KOPT-K1 (cell line): ENCODE measurements at regions not wholly inside any gene's neighbourhood (a gene's known extent, or its start where the extent isn't known, plus 50 kb on each side); places are given as distances from the start of the nearest gene placed in this dataset.

Source experiments
- H3K27ac ChIP-seq: fragments of 200-600 bp; sonication (generic); 2 replicates; pipeline ENCODE4 v1.5.1; 2016; ENCODE audit warnings: antibody characterized with exemption, mild to moderate bottlenecking, low read depth, low read length; ENCODE audit not compliant: poor library complexity, severe bottlenecking
- H3K36me3 ChIP-seq: fragments of 200-600 bp; sonication (generic); 2 replicates; pipeline ENCODE4 v1.5.1; 2017; ENCODE audit warnings: antibody characterized with exemption, mild to moderate bottlenecking, low read length, moderate library complexity; ENCODE audit not compliant: insufficient read depth
- H3K9me3 ChIP-seq: fragments of 200-600 bp; sonication (generic); 2 replicates; pipeline ENCODE4 v1.5.1; 2017; ENCODE audit warnings: antibody characterized with exemption, low read length, mild to moderate bottlenecking; ENCODE audit not compliant: insufficient read depth, poor library complexity, severe bottlenecking

GRCh38 chr1:98421085-98421435 is 240.5 kb upstream of the SNX7 start:
- peaks cover 5% of the 10 kb centered on the region for H3K9me3 ChIP-seq
- no peaks in the 10 kb centered on the region for H3K36me3 ChIP-seq
- H3K27ac ChIP-seq: no peak overlapping the region

DNA sequence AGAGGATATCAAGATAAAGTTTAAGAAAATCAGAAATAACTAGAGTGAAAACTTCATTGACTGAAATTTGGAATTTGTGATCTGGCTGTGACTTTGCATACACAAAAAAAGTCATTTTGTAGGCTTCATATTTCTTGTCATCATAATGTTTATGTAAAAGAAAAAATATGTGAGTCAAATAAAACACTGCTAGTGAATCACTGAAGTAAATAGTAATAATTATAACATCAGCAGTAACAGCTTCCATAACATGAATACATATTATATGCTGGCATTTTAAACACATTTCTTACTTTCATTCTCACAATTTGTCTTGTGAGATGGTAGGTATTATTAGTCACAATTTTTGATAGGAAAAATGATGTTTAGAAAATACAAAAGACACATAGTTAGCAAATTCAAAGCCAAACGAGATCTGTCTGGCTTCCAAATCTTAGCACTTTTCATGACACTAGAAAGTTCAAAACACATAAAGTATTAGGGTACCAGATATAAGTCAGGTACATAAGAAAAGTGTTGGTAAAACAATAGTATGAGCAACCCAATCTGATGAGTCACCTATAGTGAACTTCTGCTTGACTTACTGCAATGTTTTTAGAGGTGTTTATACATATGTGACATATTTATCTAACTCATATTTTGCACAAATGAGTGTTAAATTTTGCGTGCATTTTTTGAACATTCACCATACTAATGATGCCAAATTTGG is 241.0 kb upstream of the SNX7 start:
- Histone ChIP-seq H3K9me3 (peaks cover 5% of the 10 kb centered on the region), H3K27ac (no peak overlapping the region), H3K36me3 (no peaks in the 10 kb centered on the region)

- no peak overlapping the region for H3K27ac ChIP-seq
- H3K36me3 ChIP-seq: no peaks in the 10 kb centered on the region
These were observed 243.7 kb upstream of the SNX7 start for GRCh38 chr1:98417820-98418219.

GRCh38 chr1:98410082-98410481 is 251.4 kb upstream of the SNX7 start:
- Histone ChIP-seq H3K27ac (no peak overlapping the region), H3K36me3 (no peaks in the 10 kb centered on the region), H3K9me3 (peaks cover 22% of the 10 kb centered on the region)

More at GRCh38 chr1:98417820-98418219, 243.7 kb upstream of the SNX7 start:
- peaks cover 15% of the 10 kb centered on the region for H3K9me3 ChIP-seq

GRCh38 chr1:98406352-98407088 is 255.0 kb upstream of the SNX7 start:
- peaks cover under 1% of the 10 kb centered on the region for H3K9me3 ChIP-seq
- H3K27ac ChIP-seq: peak overlapping the region; percentile 84
- no peaks in the 10 kb centered on the region for H3K36me3 ChIP-seq

DNA sequence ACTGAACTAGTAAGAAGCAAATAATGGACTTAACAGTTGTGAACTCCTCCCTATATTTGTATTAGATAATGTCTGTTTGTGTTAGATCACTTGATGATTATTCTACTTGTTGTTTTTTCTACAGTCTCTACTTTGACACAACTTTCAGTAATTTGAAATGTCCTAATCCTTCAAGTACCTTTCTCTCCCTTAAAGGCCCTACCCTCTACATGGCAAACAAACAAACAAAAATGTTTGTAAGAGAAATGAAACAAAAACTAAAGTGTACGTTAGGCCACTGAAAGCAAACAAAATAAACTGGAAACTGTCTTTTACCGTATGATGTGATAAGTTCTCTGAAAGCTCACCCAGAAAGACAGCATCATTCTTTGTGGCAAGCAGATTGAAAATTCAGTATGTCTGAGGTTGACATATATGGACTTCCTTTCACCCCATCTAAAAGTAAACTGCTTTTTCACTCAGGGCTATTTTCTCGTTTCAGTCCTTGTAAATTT is 255.9 kb upstream of the SNX7 start:
- Histone ChIP-seq H3K9me3 (no peaks in the 10 kb centered on the region), H3K36me3 (no peaks in the 10 kb centered on the region), H3K27ac (peak overlapping the region; percentile 84)

DNA sequence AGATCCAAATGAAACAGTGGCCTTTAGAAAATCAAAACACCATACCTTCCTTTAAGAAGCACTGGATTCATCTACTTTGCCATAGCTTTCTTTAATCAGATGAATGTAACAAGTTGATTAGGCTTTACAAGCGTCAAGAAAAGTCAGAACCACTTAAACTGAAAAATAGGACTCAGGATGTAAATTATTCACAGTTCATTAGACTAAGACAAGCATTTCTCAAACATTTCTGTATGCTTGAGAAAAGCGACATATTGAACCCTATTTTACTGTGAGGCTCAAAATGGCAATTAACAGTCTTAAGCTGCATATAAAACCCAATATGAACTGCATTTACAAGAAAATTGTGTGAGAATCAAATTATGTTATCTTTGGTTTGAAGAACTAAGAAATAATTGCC is 256.7 kb upstream of the SNX7 start:
- H3K27ac ChIP-seq: peak overlapping the region; percentile 84
- no peaks in the 10 kb centered on the region for H3K36me3 ChIP-seq
- H3K9me3 ChIP-seq: no peaks in the 10 kb centered on the region

DNA sequence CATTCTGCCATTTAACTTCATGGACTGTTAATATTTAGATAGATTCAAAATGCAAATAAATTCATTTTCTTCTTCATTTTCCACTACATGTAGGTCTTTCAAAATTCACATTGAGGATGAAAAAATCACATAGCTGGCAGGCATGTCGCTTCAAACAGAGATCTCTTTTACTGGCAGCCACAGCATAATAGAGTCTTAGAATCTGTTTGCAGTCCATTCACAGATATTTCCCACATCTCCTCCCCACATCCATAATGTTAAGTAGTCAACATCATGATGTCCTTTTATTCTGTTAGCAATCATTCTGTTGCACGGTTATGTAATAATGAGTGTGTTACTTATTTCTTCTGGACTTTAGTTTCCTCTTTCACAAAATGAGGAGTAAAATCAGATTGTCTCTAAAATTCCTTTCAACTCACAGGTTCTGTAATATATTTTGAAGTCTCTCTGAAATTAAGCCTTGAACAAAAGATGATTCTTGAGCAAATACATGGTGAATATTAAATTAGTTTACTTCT is 257.5 kb upstream of the SNX7 start:
- Histone ChIP-seq H3K36me3 (no peaks in the 10 kb centered on the region), H3K27ac (peak overlapping the region; percentile 84), H3K9me3 (no peaks in the 10 kb centered on the region)

- Histone ChIP-seq H3K36me3 (no peaks in the 10 kb centered on the region), H3K9me3 (no peaks in the 10 kb centered on the region), H3K27ac (peak overlapping the region; percentile 84)
These were observed 258.7 kb upstream of the SNX7 start for GRCh38 chr1:98402860-98403259.

DNA sequence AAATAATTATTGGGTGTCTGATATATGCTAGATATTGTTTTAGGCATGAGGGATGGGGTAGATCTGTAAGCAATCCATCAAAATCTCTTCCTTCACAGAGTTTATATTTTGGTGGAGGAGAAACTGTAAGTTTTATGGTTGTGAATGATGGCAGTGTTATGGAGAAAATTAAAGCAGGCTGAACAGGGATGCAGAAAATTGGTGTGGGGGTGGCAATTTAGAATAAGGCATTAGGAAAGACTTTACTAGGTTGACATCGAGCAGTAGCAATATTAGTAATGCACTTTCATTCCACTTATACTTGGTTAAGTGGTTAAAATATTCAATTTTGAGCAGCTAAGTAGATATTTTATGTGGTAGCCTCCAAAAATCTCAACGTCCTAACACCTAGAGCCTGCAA is 261.1 kb upstream of the SNX7 start:
- Histone ChIP-seq H3K9me3 (no peaks in the 10 kb centered on the region), H3K36me3 (no peaks in the 10 kb centered on the region)

GRCh38 chr1:98399218-98399617 is 262.3 kb upstream of the SNX7 start:
- Histone ChIP-seq H3K27ac (peak overlapping the region; percentile 59), H3K9me3 (no peaks in the 10 kb centered on the region), H3K36me3 (no peaks in the 10 kb centered on the region)

More for the DNA sequence above, 261.1 kb upstream of the SNX7 start:
- peak overlapping the region; percentile 84 for H3K27ac ChIP-seq

DNA sequence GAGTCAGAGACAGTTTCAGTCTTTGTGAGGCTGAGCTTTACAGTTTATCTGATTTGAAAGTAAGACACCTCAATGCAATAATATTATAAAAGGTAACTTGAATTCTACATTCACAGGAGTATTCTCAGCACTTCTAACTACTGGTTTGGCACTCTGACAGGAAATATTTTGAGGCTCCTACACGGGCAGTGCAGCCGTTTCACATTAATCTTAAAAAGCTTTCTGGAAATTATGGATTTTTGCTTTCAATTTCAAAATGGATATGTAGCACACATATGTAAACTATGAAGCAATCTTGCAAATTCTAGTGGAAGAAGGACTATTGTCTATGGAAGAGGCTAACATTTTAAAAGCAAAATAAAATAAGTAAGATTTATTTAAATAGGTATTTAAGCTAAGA is 262.9 kb upstream of the SNX7 start:
- H3K36me3 ChIP-seq: no peaks in the 10 kb centered on the region
- peak overlapping the region; percentile 59 for H3K27ac ChIP-seq
- H3K9me3 ChIP-seq: no peaks in the 10 kb centered on the region

DNA sequence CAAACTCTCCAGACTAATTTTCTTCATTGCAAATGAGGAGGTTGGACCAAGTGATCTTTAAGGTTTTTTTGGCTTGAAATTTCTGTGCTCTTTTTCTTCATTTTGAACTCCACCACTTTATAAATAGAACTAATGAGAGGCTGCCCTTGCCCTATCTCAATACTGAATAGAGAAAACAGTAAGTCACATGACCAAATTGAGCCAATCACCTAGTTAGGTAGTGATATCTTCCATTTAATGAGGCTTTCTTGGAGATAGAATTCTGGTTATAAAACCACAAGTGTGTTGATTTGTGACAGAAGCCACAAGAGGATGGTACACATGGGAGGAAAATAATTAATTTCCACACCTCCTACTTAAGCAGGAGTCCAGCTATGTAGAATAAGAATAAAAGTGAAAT is 263.4 kb upstream of the SNX7 start:
- no peaks in the 10 kb centered on the region for H3K36me3 ChIP-seq
- H3K9me3 ChIP-seq: no peaks in the 10 kb centered on the region
- H3K27ac ChIP-seq: peak overlapping the region; percentile 59

DNA sequence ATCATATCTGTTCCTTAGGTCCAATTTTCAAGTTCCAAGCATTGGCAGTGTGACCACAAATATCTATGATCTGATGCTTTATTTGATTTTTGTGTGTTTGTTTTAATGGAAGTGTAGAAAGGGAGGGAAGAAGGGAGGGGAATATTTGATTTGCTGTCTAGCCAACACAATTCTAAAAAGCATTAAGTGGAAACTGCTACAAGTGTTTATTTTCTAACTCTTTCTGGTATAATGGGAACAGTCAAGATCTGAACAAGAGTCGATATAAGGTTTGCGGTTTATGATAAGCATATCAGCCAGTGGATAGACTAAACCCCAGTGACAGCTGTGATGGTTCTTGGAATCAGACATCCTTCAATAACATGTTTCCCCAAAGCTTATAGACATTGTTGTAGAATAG is 267.8 kb upstream of the SNX7 start:
- Histone ChIP-seq H3K27ac (no peak overlapping the region), H3K36me3 (no peaks in the 10 kb centered on the region), H3K9me3 (peaks cover 8% of the 10 kb centered on the region)

DNA sequence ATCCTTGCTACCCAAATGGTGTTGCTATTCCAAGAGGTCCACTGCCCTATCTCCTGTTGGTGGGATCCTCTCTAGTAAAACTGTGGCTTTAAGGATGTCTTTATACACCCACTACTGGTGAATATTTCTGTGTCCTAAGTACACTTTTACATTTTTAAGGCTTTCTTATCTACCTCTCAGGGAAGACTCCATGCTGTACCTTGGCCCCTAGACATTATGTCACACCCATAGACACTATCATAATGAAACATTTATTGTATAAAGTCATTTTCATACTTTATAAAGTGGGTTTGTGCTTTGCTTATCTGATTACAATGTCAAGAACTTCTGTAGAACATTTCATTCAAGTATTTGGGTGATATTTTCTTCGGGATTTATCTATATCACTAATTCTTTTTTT is 270.3 kb upstream of the SNX7 start:
- Histone ChIP-seq H3K27ac (no peak overlapping the region), H3K9me3 (peaks cover 8% of the 10 kb centered on the region), H3K36me3 (no peaks in the 10 kb centered on the region)
